ENCODE measurements at regions not wholly inside any gene's neighbourhood (a gene's known extent, or its start where the extent isn't known, plus 50 kb on each side); places are given as distances from the start of the nearest gene placed in this dataset.

DNA sequence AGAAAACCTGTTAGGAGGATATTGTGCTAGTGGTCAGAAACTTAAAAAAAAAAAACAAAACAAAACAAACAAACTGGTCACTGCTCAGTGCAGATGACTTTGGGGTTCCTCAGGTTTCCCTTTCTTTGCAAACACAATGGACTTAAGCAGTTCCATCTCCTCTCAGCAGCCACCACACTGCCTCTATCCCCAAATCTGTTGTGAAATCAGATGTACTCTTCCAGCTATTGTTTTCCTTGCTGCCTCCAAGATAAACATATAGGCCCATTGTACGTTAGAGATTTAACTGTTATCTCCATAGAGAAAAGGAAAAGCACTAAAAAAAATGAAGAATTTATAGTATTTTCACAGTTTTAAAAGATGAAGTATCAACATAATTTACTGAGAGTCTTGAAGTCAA is 147.1 kb downstream of the MPP7 start:
- TF ChIP-seq TARDBP (IDR thresholded peaks at IDR 0.05): no peak
- no peak for TF ChIP-seq SP1 (IDR thresholded peaks at IDR 0.05)
- no peak for TF ChIP-seq LEF1 (IDR thresholded peaks at IDR 0.05; ENCODE audit: borderline replicate concordance)
- TF ChIP-seq L3MBTL2 (conservative IDR thresholded peaks at IDR 0.05): no peak
- TF ChIP-seq FOXM1 (IDR thresholded peaks at IDR 0.05; ENCODE audit: borderline replicate concordance): no peak
- TF ChIP-seq ZNF384 (IDR thresholded peaks at IDR 0.05): no peak
- no peak for TF ChIP-seq HDGF (IDR thresholded peaks at IDR 0.05; ENCODE audit: borderline replicate concordance)
- TF ChIP-seq ARNT (IDR thresholded peaks at IDR 0.05): no peak
- no peak for TF ChIP-seq FOXK2 (IDR thresholded peaks at IDR 0.05)
- TF ChIP-seq BHLHE40 (IDR thresholded peaks at IDR 0.05; ENCODE audit: borderline replicate concordance): no peak
- no peak for TF ChIP-seq SUZ12 (IDR thresholded peaks at IDR 0.05)
- TF ChIP-seq, protein P1, sequence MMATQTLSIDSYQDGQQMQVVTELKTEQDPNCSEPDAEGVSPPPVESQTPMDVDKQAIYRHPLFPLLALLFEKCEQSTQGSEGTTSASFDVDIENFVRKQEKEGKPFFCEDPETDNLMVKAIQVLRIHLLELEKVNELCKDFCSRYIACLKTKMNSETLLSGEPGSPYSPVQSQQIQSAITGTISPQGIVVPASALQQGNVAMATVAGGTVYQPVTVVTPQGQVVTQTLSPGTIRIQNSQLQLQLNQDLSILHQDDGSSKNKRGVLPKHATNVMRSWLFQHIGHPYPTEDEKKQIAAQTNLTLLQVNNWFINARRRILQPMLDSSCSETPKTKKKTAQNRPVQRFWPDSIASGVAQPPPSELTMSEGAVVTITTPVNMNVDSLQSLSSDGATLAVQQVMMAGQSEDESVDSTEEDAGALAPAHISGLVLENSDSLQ (IDR thresholded peaks at IDR 0.05): no peak
- no peak for TF ChIP-seq ELF4 (IDR thresholded peaks at IDR 0.05)
- CTCF ChIA-PET: no interaction called here
- POLR2A ChIA-PET: no interaction called here
- no peak for DNase-seq (ENCODE audit: extremely low spot score)

DNA sequence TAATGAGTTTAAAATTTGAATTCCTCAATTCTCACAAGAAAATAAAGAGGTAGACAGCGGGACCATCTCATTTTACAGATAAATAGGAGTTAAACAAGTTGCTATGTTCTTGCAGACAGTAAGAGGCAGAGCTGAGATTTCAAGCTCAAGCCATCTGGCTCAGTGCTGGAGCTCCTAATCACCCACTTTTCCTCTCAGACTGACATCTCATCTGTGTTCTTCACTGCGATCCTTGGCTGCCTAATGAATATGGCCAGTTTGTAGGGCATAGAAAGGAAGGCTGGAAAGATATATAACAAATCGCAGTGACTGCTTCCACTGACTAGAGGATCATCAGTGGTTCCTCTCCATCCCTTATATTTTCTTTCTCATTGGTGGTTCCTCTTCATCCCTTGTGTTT is 151.2 kb downstream of the MPP7 start:
- ChIA-PET POLR2A (no interaction called here), CTCF (no interaction called here)
- DNase-seq (ENCODE audit: extremely low spot score): no peak
- TF ChIP-seq FOXM1 (IDR thresholded peaks at IDR 0.05; ENCODE audit: borderline replicate concordance) (no peak), HDGF (IDR thresholded peaks at IDR 0.05; ENCODE audit: borderline replicate concordance) (no peak), ARNT (IDR thresholded peaks at IDR 0.05) (no peak), TARDBP (IDR thresholded peaks at IDR 0.05) (no peak), ZNF384 (IDR thresholded peaks at IDR 0.05) (no peak), FOXA1 (IDR thresholded peaks at IDR 0.05) (no peak), SUZ12 (IDR thresholded peaks at IDR 0.05) (no peak), CTBP1 (IDR thresholded peaks at IDR 0.05; ENCODE audit: borderline replicate concordance) (no peak)

DNA sequence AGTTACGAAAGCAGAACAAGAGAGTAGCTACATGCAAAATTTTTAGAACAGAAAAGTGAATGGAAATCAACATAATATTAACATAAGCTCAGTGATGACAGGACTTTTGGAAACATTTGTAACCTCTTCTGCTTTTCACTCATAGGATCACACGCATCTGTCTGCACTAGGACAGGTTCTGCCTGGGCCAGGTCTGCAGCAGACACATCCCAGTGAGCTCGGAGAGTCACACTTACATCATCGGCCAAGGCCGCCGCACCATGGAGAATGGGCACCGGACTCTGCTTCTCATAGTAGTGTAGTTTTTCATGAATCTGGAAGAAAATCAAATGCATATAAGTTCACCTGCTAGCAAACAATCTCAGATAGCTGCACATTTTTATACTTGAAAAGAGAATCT is 150.9 kb upstream of the ODAD2 start:
- DNase-seq (ENCODE audit: extremely low spot score): no peak
- ChIA-PET CTCF (interaction anchor here (0.6 kb wide), 1 partner anchor 83 kb away, joined by 3 read pairs; no protein-coding TSS in a partner anchor), POLR2A (no interaction called here)
- TF ChIP-seq CTBP1 (IDR thresholded peaks at IDR 0.05; ENCODE audit: borderline replicate concordance) (no peak), L3MBTL2 (conservative IDR thresholded peaks at IDR 0.05) (no peak), FOXK2 (IDR thresholded peaks at IDR 0.05) (no peak), TARDBP (IDR thresholded peaks at IDR 0.05) (no peak), HDGF (IDR thresholded peaks at IDR 0.05; ENCODE audit: borderline replicate concordance) (no peak), ELF4 (IDR thresholded peaks at IDR 0.05) (no peak), ARNT (IDR thresholded peaks at IDR 0.05) (no peak)
- TF ChIP-seq, protein P1 (IDR thresholded peaks at IDR 0.05): no peak

GRCh38 chr10:28147706-28148105 is 148.8 kb upstream of the ODAD2 start:
- no peak for TF ChIP-seq ARNT (IDR thresholded peaks at IDR 0.05)
- TF ChIP-seq HDGF (IDR thresholded peaks at IDR 0.05; ENCODE audit: borderline replicate concordance): no peak
- no peak for TF ChIP-seq L3MBTL2 (conservative IDR thresholded peaks at IDR 0.05)
- TF ChIP-seq FOXA1 (IDR thresholded peaks at IDR 0.05): no peak
- TF ChIP-seq ZNF384 (IDR thresholded peaks at IDR 0.05): no peak
- TF ChIP-seq TARDBP (IDR thresholded peaks at IDR 0.05): no peak
- no peak for TF ChIP-seq LEF1 (IDR thresholded peaks at IDR 0.05; ENCODE audit: borderline replicate concordance)
- no peak for TF ChIP-seq SP1 (IDR thresholded peaks at IDR 0.05)
- TF ChIP-seq, protein P1 (IDR thresholded peaks at IDR 0.05): no peak
- no peak for TF ChIP-seq FOXK2 (IDR thresholded peaks at IDR 0.05)
- POLR2A ChIA-PET: no interaction called here

GRCh38 chr10:28139138-28139537 is 140.3 kb upstream of the ODAD2 start:
- POLR2A ChIA-PET: no interaction called here

More at GRCh38 chr10:28147706-28148105, 148.8 kb upstream of the ODAD2 start:
- DNase-seq (ENCODE audit: extremely low spot score): no peak
- CTCF ChIA-PET: interaction anchor here (1.5 kb wide), 1 partner anchor 31 kb away, joined by 3 read pairs; no protein-coding TSS in a partner anchor

More at GRCh38 chr10:28139138-28139537, 140.3 kb upstream of the ODAD2 start:
- CTCF ChIA-PET: no interaction called here
- TF ChIP-seq LEF1 (IDR thresholded peaks at IDR 0.05; ENCODE audit: borderline replicate concordance) (no peak), FOXK2 (IDR thresholded peaks at IDR 0.05) (no peak), SP1 (IDR thresholded peaks at IDR 0.05) (no peak), ZNF384 (IDR thresholded peaks at IDR 0.05) (no peak), CTBP1 (IDR thresholded peaks at IDR 0.05; ENCODE audit: borderline replicate concordance) (no peak), ELF4 (IDR thresholded peaks at IDR 0.05) (no peak), L3MBTL2 (conservative IDR thresholded peaks at IDR 0.05) (no peak), NFRKB (IDR thresholded peaks at IDR 0.05) (no peak), SUZ12 (IDR thresholded peaks at IDR 0.05) (no peak), ARNT (IDR thresholded peaks at IDR 0.05) (no peak), BHLHE40 (IDR thresholded peaks at IDR 0.05; ENCODE audit: borderline replicate concordance) (no peak), HDGF (IDR thresholded peaks at IDR 0.05; ENCODE audit: borderline replicate concordance) (no peak), TARDBP (IDR thresholded peaks at IDR 0.05) (no peak), FOXA1 (IDR thresholded peaks at IDR 0.05) (no peak), FOXM1 (IDR thresholded peaks at IDR 0.05; ENCODE audit: borderline replicate concordance) (no peak)
- TF ChIP-seq, protein P1 (IDR thresholded peaks at IDR 0.05): no peak
- DNase-seq (ENCODE audit: extremely low spot score): no peak

All from HEK293T (cell line).